Astrocyte (in vitro differentiated cells and primary cell): ENCODE measurements at regions not wholly inside any gene's neighbourhood (a gene's known extent, or its start where the extent isn't known, plus 50 kb on each side); places are given as distances from the start of the nearest gene placed in this dataset.

Experiments
- DNase-seq: peaks from one replicate; pipeline ENCODE4 v3.0.0-alpha.2; 2010; ENCODE audit warnings: low read depth
- FAIRE-seq: peaks from 2 replicates; lab custom pipeline; 2011; peaks lifted over from hg19 to GRCh38; lab: Jason Lieb, UNC
- H2AFZ ChIP-seq: 2 replicates; pipeline ENCODE4 v1.6.0; 2012; ENCODE audit warnings: low read depth, low read length, inconsistent platforms
- H3K27ac ChIP-seq: 2 replicates; pipeline ENCODE4 v1.5.1; 2011; ENCODE audit warnings: low read depth, low read length, inconsistent platforms
- H3K27me3 ChIP-seq: 2 replicates; pipeline ENCODE4 v1.6.0; 2011; ENCODE audit warnings: low read length, inconsistent platforms; ENCODE audit not compliant: insufficient read depth
- H3K36me3 ChIP-seq: 2 replicates; pipeline ENCODE4 v1.5.1; 2011; ENCODE audit warnings: low read length, inconsistent platforms; ENCODE audit not compliant: insufficient read depth
- H3K4me1 ChIP-seq: 2 replicates; pipeline ENCODE4 v1.5.1; 2011; ENCODE audit warnings: low read length, inconsistent platforms; ENCODE audit not compliant: insufficient read depth
- H3K4me2 ChIP-seq: 2 replicates; pipeline ENCODE4 v1.6.0; 2012; ENCODE audit warnings: low read length, inconsistent platforms
- H3K4me3 ChIP-seq: 2 replicates; pipeline ENCODE4 v1.5.1; 2011; ENCODE audit warnings: low read depth, mild to moderate bottlenecking, low read length, inconsistent platforms; ENCODE audit not compliant: insufficient read depth
- H3K79me2 ChIP-seq: 2 replicates; pipeline ENCODE4 v1.6.0; 2012; ENCODE audit warnings: mild to moderate bottlenecking, low read length, inconsistent platforms; ENCODE audit not compliant: insufficient read depth
- H3K9ac ChIP-seq: 2 replicates; pipeline ENCODE4 v1.6.0; 2012; ENCODE audit warnings: mild to moderate bottlenecking, low read length, inconsistent platforms
- H3K9me3 ChIP-seq: 2 replicates; pipeline ENCODE4 v1.5.1; 2012; ENCODE audit warnings: low read depth, mild to moderate bottlenecking, low read length, inconsistent platforms; ENCODE audit not compliant: insufficient read depth
- H4K20me1 ChIP-seq: 2 replicates; pipeline ENCODE4 v1.6.0; 2012; ENCODE audit warnings: low read length, inconsistent platforms; ENCODE audit not compliant: insufficient read depth
- H3K27ac Mint-ChIP-seq: one replicate; pipeline ENCODE4 v1.8.0; 2021; ENCODE audit warnings: mild to moderate bottlenecking, mixed read lengths; ENCODE audit not compliant: unreplicated experiment
- H3K27me3 Mint-ChIP-seq: one replicate; pipeline ENCODE4 v1.8.0; 2021; ENCODE audit warnings: low read depth, mixed read lengths; ENCODE audit not compliant: unreplicated experiment
- H3K36me3 Mint-ChIP-seq: one replicate; pipeline ENCODE4 v1.8.0; 2021; ENCODE audit warnings: low read depth, mixed read lengths; ENCODE audit not compliant: unreplicated experiment
- H3K4me1 Mint-ChIP-seq: one replicate; pipeline ENCODE4 v1.8.0; 2021; ENCODE audit warnings: low read depth, mixed read lengths; ENCODE audit not compliant: unreplicated experiment
- H3K4me3 Mint-ChIP-seq: one replicate; pipeline ENCODE4 v1.8.0; 2021; ENCODE audit warnings: mild to moderate bottlenecking, moderate library complexity, mixed read lengths; ENCODE audit not compliant: unreplicated experiment
- H3K9me3 Mint-ChIP-seq: one replicate; pipeline ENCODE4 v1.8.0; 2021; ENCODE audit warnings: mild to moderate bottlenecking, mixed read lengths; ENCODE audit not compliant: unreplicated experiment
- EZH2 ChIP-seq: IDR thresholded peaks from 2 replicates; pipeline ENCODE4 v1.6.1; 2012; ENCODE audit warnings: mild to moderate bottlenecking, low read length, inconsistent platforms; ENCODE audit not compliant: insufficient read depth
- TF ChIP-seq, protein P1 (sequence below): IDR thresholded peaks from 2 replicates; pipeline ENCODE4 v1.5.1; 2011; ENCODE audit warnings: low read depth, mild to moderate bottlenecking, inconsistent platforms, low read length, moderate library complexity; ENCODE audit not compliant: insufficient read depth

DNA sequence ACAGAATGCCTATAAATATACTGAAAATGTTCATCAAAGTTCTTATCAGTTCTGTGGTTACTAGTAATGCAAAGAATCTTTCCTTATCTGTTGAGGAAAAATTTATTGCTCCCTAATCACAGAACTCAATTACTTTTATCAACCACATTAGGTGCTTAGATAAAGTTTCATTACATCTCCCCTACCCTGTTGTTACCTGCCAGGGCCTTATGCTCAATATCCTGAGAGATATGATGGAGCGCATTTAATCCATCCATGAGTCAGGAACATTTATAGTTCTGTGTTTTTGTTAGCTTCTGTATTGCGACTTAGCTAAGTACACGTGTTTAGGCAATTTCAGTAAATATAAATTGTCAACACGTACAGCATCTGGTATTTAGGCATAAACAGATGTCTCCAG, 164.3 kb upstream of the ST8SIA4 start:
- Histone ChIP-seq H3K4me2 (no peak overlapping the region), H3K79me2 (no peaks in the 10 kb centered on the region), H3K9ac (no peak overlapping the region), H3K27ac (no peak overlapping the region), H3K9me3 (no peaks in the 10 kb centered on the region), H3K4me1 (no peaks in the 10 kb centered on the region), H3K36me3 (no peaks in the 10 kb centered on the region), H3K27me3 (no peaks in the 10 kb centered on the region), H2AFZ (no peak overlapping the region), H3K4me3 (no peak overlapping the region), H4K20me1 (no peaks in the 10 kb centered on the region)
- Mint-ChIP-seq H3K27ac (no peak overlapping the region), H3K4me3 (no peak overlapping the region), H3K36me3 (no peaks in the 10 kb centered on the region), H3K4me1 (no peaks in the 10 kb centered on the region), H3K9me3 (peaks cover 2% of the 10 kb centered on the region), H3K27me3 (no peaks in the 10 kb centered on the region)
- TF ChIP-seq, protein P1, sequence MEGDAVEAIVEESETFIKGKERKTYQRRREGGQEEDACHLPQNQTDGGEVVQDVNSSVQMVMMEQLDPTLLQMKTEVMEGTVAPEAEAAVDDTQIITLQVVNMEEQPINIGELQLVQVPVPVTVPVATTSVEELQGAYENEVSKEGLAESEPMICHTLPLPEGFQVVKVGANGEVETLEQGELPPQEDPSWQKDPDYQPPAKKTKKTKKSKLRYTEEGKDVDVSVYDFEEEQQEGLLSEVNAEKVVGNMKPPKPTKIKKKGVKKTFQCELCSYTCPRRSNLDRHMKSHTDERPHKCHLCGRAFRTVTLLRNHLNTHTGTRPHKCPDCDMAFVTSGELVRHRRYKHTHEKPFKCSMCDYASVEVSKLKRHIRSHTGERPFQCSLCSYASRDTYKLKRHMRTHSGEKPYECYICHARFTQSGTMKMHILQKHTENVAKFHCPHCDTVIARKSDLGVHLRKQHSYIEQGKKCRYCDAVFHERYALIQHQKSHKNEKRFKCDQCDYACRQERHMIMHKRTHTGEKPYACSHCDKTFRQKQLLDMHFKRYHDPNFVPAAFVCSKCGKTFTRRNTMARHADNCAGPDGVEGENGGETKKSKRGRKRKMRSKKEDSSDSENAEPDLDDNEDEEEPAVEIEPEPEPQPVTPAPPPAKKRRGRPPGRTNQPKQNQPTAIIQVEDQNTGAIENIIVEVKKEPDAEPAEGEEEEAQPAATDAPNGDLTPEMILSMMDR, result no peak
- no peak for TF ChIP-seq EZH2
- peak; percentile 17 for DNase-seq
- FAIRE-seq, result no peak

DNA sequence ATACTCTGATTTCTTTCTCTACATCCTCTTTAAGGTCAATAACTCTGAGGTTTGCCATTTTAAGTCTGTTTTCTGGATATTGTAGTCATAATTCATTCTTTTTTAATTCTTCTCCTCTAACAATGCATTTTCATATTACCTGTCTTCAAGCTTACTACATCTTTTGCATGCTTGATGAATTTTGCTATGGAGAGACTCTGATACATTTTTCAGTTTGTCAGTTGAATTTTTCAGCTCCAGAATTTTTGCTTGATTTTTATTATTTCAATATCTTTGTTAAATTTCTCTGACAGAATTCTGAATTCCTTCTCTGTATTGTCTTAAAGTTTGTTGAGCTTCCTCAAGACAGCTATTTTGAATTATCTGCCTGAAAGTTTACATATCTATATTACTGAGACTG, 159.8 kb upstream of the ST8SIA4 start:
- no peaks in the 10 kb centered on the region for H3K27me3 ChIP-seq
- no peak for FAIRE-seq
- Mint-ChIP-seq H3K4me1 (no peaks in the 10 kb centered on the region), H3K4me3 (no peak overlapping the region), H3K27me3 (peaks cover 2% of the 10 kb centered on the region), H3K9me3 (peaks cover 10% of the 10 kb centered on the region), H3K36me3 (no peaks in the 10 kb centered on the region), H3K27ac (no peak overlapping the region)
- H4K20me1 ChIP-seq, result no peaks in the 10 kb centered on the region
- no peaks in the 10 kb centered on the region for H3K36me3 ChIP-seq
- no peaks in the 10 kb centered on the region for H3K4me1 ChIP-seq
- no peak overlapping the region for H3K4me3 ChIP-seq
- no peak overlapping the region for H3K27ac ChIP-seq
- H3K9me3 ChIP-seq, result no peaks in the 10 kb centered on the region
- no peak for TF ChIP-seq EZH2
- TF ChIP-seq, protein P1, result no peak
- no peak overlapping the region for H3K9ac ChIP-seq
- DNase-seq, result no peak
- H2AFZ ChIP-seq, result no peak overlapping the region
- H3K79me2 ChIP-seq, result no peaks in the 10 kb centered on the region
- H3K4me2 ChIP-seq, result no peak overlapping the region

DNA sequence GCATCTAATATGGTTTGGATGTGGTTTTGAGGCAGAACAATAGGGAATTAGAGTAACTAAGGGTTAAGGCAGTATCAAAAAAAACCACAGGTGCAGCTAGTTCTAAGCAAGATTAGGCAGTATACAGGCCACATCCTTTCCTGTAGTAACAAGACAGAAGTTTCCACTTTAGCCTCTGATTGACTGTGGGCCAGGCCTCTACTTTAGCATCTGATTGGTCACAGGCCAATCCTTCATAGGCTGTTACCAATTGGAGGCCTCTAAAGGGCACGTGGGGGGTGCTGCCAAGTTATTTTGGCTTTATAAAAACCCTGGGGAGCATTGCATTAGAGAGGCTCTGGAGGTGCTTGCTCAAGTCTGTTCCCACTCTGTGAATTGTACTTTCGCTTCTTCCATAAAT, 144.1 kb upstream of the ST8SIA4 start:
- Mint-ChIP-seq H3K27me3 (no peaks in the 10 kb centered on the region), H3K9me3 (no peaks in the 10 kb centered on the region), H3K36me3 (no peaks in the 10 kb centered on the region), H3K4me3 (no peak overlapping the region), H3K4me1 (peaks cover 5% of the 10 kb centered on the region), H3K27ac (no peak overlapping the region)
- DNase-seq (no peak), FAIRE-seq (no peak)
- H3K36me3 ChIP-seq, result no peaks in the 10 kb centered on the region
- no peak overlapping the region for H2AFZ ChIP-seq
- H3K79me2 ChIP-seq, result no peaks in the 10 kb centered on the region
- no peak overlapping the region for H3K4me3 ChIP-seq
- TF ChIP-seq, protein P1, result no peak
- TF ChIP-seq EZH2, result no peak
- no peak overlapping the region for H3K9ac ChIP-seq
- H3K9me3 ChIP-seq, result no peaks in the 10 kb centered on the region
- H3K4me2 ChIP-seq, result no peak overlapping the region
- no peaks in the 10 kb centered on the region for H4K20me1 ChIP-seq
- H3K27ac ChIP-seq, result no peak overlapping the region
- H3K27me3 ChIP-seq, result no peaks in the 10 kb centered on the region
- no peaks in the 10 kb centered on the region for H3K4me1 ChIP-seq
